ENCODE measurements at regions not wholly inside any gene's neighbourhood (a gene's known extent, or its start where the extent isn't known, plus 50 kb on each side); places are given as distances from the start of the nearest gene placed in this dataset.

GRCh38 chrX:27903960-27904359 is 77.3 kb downstream of the DCAF8L1 start:
- Histone ChIP-seq H3K4me1 (ENCODE audit: insufficient read depth) (no peaks in the 10 kb centered on the region), H3K27me3 (no peaks in the 10 kb centered on the region), H3K27ac (no peak overlapping the region), H2AFZ (no peak overlapping the region), H3K4me2 (no peak overlapping the region), H3K4me3 (no peak overlapping the region), H3K9me3 (ENCODE audit: low read depth) (no peaks in the 10 kb centered on the region), H3K36me3 (replicated peaks; ENCODE audit: insufficient read depth, low read depth) (no peaks in the 10 kb centered on the region), H3K79me2 (no peaks in the 10 kb centered on the region), H4K20me1 (ENCODE audit: insufficient read depth, poor library complexity, severe bottlenecking) (no peaks in the 10 kb centered on the region), H3K9me2 (replicated peaks; ENCODE audit: insufficient read depth) (no peaks in the 10 kb centered on the region)
- DNase-seq (ENCODE audit: low spot score), result no peak
- TF ChIP-seq CTCF (IDR thresholded peaks at IDR 0.05; ENCODE audit: poor library complexity), result no peak
- no peak for TF ChIP-seq EZH2 (IDR thresholded peaks at IDR 0.05; ENCODE audit: borderline replicate concordance)
- TF ChIP-seq EZH2phosphoT487 (IDR thresholded peaks at IDR 0.05; ENCODE audit: low read depth, severe bottlenecking, unreplicated experiment), result no peak
- 86% methylated on average over 2 of the region's 2 CpGs for WGBS (ENCODE audit: low lambda C conversion rate, missing lambda C conversion rate)

- H3K4me3 ChIP-seq, result no peak overlapping the region
- WGBS (ENCODE audit: low lambda C conversion rate, missing lambda C conversion rate), result 65% methylated on average over 2 of the region's 2 CpGs
- H3K27me3 ChIP-seq, result no peaks in the 10 kb centered on the region
- H3K4me1 ChIP-seq (ENCODE audit: insufficient read depth), result no peaks in the 10 kb centered on the region
- H3K4me2 ChIP-seq, result no peak overlapping the region
- TF ChIP-seq EZH2phosphoT487 (IDR thresholded peaks at IDR 0.05; ENCODE audit: low read depth, severe bottlenecking, unreplicated experiment) (no peak), EZH2 (IDR thresholded peaks at IDR 0.05; ENCODE audit: borderline replicate concordance) (no peak), CTCF (IDR thresholded peaks at IDR 0.05; ENCODE audit: poor library complexity) (no peak)
- no peaks in the 10 kb centered on the region for H3K36me3 ChIP-seq (replicated peaks; ENCODE audit: insufficient read depth, low read depth)
- H3K79me2 ChIP-seq, result no peaks in the 10 kb centered on the region
- no peak overlapping the region for H2AFZ ChIP-seq
- H3K9me2 ChIP-seq (replicated peaks; ENCODE audit: insufficient read depth), result no peaks in the 10 kb centered on the region
- no peaks in the 10 kb centered on the region for H4K20me1 ChIP-seq (ENCODE audit: insufficient read depth, poor library complexity, severe bottlenecking)
- no peaks in the 10 kb centered on the region for H3K9me3 ChIP-seq (ENCODE audit: low read depth)
- no peak overlapping the region for H3K27ac ChIP-seq
- no peak for DNase-seq (ENCODE audit: low spot score)
Measured at GRCh38 chrX:27893871-27894270, 86.1 kb downstream of the MAGEB10 start.

GRCh38 chrX:27893211-27893610 is 85.4 kb downstream of the MAGEB10 start:
- TF ChIP-seq CTCF (IDR thresholded peaks at IDR 0.05; ENCODE audit: poor library complexity), result no peak
- TF ChIP-seq EZH2phosphoT487 (IDR thresholded peaks at IDR 0.05; ENCODE audit: low read depth, severe bottlenecking, unreplicated experiment), result no peak
- TF ChIP-seq EZH2 (IDR thresholded peaks at IDR 0.05; ENCODE audit: borderline replicate concordance), result no peak
- Histone ChIP-seq H3K79me2 (no peaks in the 10 kb centered on the region), H4K20me1 (ENCODE audit: insufficient read depth, poor library complexity, severe bottlenecking) (no peaks in the 10 kb centered on the region), H3K27ac (no peak overlapping the region), H2AFZ (no peak overlapping the region), H3K9me3 (ENCODE audit: low read depth) (no peaks in the 10 kb centered on the region), H3K4me3 (no peak overlapping the region), H3K4me1 (ENCODE audit: insufficient read depth) (no peaks in the 10 kb centered on the region), H3K9me2 (replicated peaks; ENCODE audit: insufficient read depth) (no peaks in the 10 kb centered on the region), H3K36me3 (replicated peaks; ENCODE audit: insufficient read depth, low read depth) (no peaks in the 10 kb centered on the region), H3K4me2 (no peak overlapping the region), H3K27me3 (no peaks in the 10 kb centered on the region)
- no peak for DNase-seq (ENCODE audit: low spot score)
- 61% methylated on average over 3 of the region's 3 CpGs for WGBS (ENCODE audit: low lambda C conversion rate, missing lambda C conversion rate)

- Histone ChIP-seq H4K20me1 (ENCODE audit: insufficient read depth, poor library complexity, severe bottlenecking) (no peaks in the 10 kb centered on the region), H2AFZ (no peak overlapping the region), H3K79me2 (no peaks in the 10 kb centered on the region), H3K27me3 (no peaks in the 10 kb centered on the region), H3K9me2 (replicated peaks; ENCODE audit: insufficient read depth) (no peaks in the 10 kb centered on the region), H3K4me1 (ENCODE audit: insufficient read depth) (no peaks in the 10 kb centered on the region), H3K27ac (no peak overlapping the region), H3K36me3 (replicated peaks; ENCODE audit: insufficient read depth, low read depth) (no peaks in the 10 kb centered on the region), H3K9me3 (ENCODE audit: low read depth) (no peaks in the 10 kb centered on the region), H3K4me2 (no peak overlapping the region), H3K4me3 (no peak overlapping the region)
- 89% methylated on average over 1 of the region's 1 CpG for WGBS (ENCODE audit: low lambda C conversion rate, missing lambda C conversion rate)
- no peak for DNase-seq (ENCODE audit: low spot score)
- TF ChIP-seq EZH2 (IDR thresholded peaks at IDR 0.05; ENCODE audit: borderline replicate concordance) (no peak), EZH2phosphoT487 (IDR thresholded peaks at IDR 0.05; ENCODE audit: low read depth, severe bottlenecking, unreplicated experiment) (no peak), CTCF (IDR thresholded peaks at IDR 0.05; ENCODE audit: poor library complexity) (no peak)
Measured at GRCh38 chrX:27890611-27891010, 82.8 kb downstream of the MAGEB10 start.

Data from hepatocyte (in vitro differentiated cells).